ENCODE measurements at regions not wholly inside any gene's neighbourhood (a gene's known extent, or its start where the extent isn't known, plus 50 kb on each side); places are given as distances from the start of the nearest gene placed in this dataset.

DNA sequence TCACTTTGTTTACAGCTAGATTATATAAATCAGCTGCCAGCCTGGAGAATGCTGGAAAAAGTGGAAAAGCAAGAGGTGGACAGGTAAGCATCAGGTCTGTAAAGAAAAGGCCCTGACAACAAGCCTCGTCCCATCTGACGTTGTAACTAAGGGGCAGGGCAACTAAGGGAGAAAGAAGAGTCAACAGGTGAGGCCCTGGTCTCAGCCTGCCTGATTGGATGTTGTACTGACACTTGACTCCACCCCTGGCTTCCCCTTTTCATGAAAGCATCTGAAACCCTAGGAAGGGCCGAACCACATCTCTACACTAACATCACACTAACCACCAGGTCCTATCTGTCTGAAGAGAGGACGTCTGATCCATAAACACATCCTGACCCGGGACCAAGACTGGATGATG, 357.6 kb upstream of the CFAP20DC start:
- Histone ChIP-seq H3K9me3 (ENCODE audit: control insufficient read depth, insufficient read depth, low read depth, low read length) (no peaks in the 10 kb centered on the region), H3K36me3 (ENCODE audit: control insufficient read depth, insufficient read depth, low read length) (no peaks in the 10 kb centered on the region), H3K27me3 (ENCODE audit: control insufficient read depth, insufficient read depth, low read length) (no peaks in the 10 kb centered on the region), H3K9ac (ENCODE audit: low read length) (no peak overlapping the region), H3K4me3 (ENCODE audit: low read depth, low read length) (no peak overlapping the region), H3K4me1 (ENCODE audit: control insufficient read depth, insufficient read depth, low read length) (no peaks in the 10 kb centered on the region), H3K27ac (ENCODE audit: low read depth, low read length) (no peak overlapping the region)

GRCh38 chr3:59406943-59407342, 357.1 kb upstream of the CFAP20DC start:
- Histone ChIP-seq H3K9ac (ENCODE audit: low read length) (no peak overlapping the region), H3K36me3 (ENCODE audit: control insufficient read depth, insufficient read depth, low read length) (no peaks in the 10 kb centered on the region), H3K27me3 (ENCODE audit: control insufficient read depth, insufficient read depth, low read length) (no peaks in the 10 kb centered on the region), H3K9me3 (ENCODE audit: control insufficient read depth, insufficient read depth, low read depth, low read length) (no peaks in the 10 kb centered on the region), H3K27ac (ENCODE audit: low read depth, low read length) (no peak overlapping the region), H3K4me1 (ENCODE audit: control insufficient read depth, insufficient read depth, low read length) (no peaks in the 10 kb centered on the region), H3K4me3 (ENCODE audit: low read depth, low read length) (no peak overlapping the region)

DNA sequence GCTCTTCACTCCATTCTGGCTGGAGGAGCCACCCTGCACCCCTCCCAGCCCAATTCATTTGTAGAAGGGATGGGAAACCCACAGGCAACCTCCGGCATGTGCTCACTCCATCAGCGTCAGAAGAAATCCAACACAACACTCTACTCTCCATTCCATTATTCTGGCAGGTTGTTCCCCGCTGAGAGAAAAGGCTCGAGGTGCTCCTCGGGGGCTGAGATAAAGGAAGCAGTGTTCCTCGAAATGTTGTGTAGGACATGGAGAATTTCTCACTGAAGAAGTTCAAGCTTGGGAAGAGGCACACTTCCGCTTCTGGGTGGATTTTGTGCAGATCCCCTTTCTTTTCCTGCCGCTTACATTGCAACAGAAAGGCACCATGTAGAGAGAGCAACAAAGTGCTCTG, 355.0 kb upstream of the CFAP20DC start:
- Histone ChIP-seq H3K27ac (ENCODE audit: low read depth, low read length) (no peak overlapping the region), H3K4me1 (ENCODE audit: control insufficient read depth, insufficient read depth, low read length) (no peaks in the 10 kb centered on the region), H3K4me3 (ENCODE audit: low read depth, low read length) (no peak overlapping the region), H3K9ac (ENCODE audit: low read length) (no peak overlapping the region), H3K27me3 (ENCODE audit: control insufficient read depth, insufficient read depth, low read length) (no peaks in the 10 kb centered on the region), H3K36me3 (ENCODE audit: control insufficient read depth, insufficient read depth, low read length) (no peaks in the 10 kb centered on the region), H3K9me3 (ENCODE audit: control insufficient read depth, insufficient read depth, low read depth, low read length) (no peaks in the 10 kb centered on the region)

- Histone ChIP-seq H3K9ac (ENCODE audit: low read length) (no peak overlapping the region), H3K27me3 (ENCODE audit: control insufficient read depth, insufficient read depth, low read length) (no peaks in the 10 kb centered on the region), H3K36me3 (ENCODE audit: control insufficient read depth, insufficient read depth, low read length) (no peaks in the 10 kb centered on the region)
These were observed 354.2 kb upstream of the CFAP20DC start for GRCh38 chr3:59404064-59404463.

GRCh38 chr3:59401924-59402323, 352.1 kb upstream of the CFAP20DC start:
- H3K4me3 ChIP-seq (ENCODE audit: low read depth, low read length), result no peak overlapping the region
- H3K27me3 ChIP-seq (ENCODE audit: control insufficient read depth, insufficient read depth, low read length), result no peaks in the 10 kb centered on the region
- no peaks in the 10 kb centered on the region for H3K4me1 ChIP-seq (ENCODE audit: control insufficient read depth, insufficient read depth, low read length)
- H3K27ac ChIP-seq (ENCODE audit: low read depth, low read length), result no peak overlapping the region
- H3K36me3 ChIP-seq (ENCODE audit: control insufficient read depth, insufficient read depth, low read length), result no peaks in the 10 kb centered on the region
- no peaks in the 10 kb centered on the region for H3K9me3 ChIP-seq (ENCODE audit: control insufficient read depth, insufficient read depth, low read depth, low read length)
- no peak overlapping the region for H3K9ac ChIP-seq (ENCODE audit: low read length)

More at GRCh38 chr3:59404064-59404463, 354.2 kb upstream of the CFAP20DC start:
- Histone ChIP-seq H3K9me3 (ENCODE audit: control insufficient read depth, insufficient read depth, low read depth, low read length) (no peaks in the 10 kb centered on the region), H3K4me1 (ENCODE audit: control insufficient read depth, insufficient read depth, low read length) (no peaks in the 10 kb centered on the region), H3K27ac (ENCODE audit: low read depth, low read length) (no peak overlapping the region), H3K4me3 (ENCODE audit: low read depth, low read length) (no peak overlapping the region)

GRCh38 chr3:59392116-59392515, 342.3 kb upstream of the CFAP20DC start:
- no peaks in the 10 kb centered on the region for H3K27me3 ChIP-seq (ENCODE audit: control insufficient read depth, insufficient read depth, low read length)
- no peaks in the 10 kb centered on the region for H3K36me3 ChIP-seq (ENCODE audit: control insufficient read depth, insufficient read depth, low read length)
- no peaks in the 10 kb centered on the region for H3K4me1 ChIP-seq (ENCODE audit: control insufficient read depth, insufficient read depth, low read length)
- H3K4me3 ChIP-seq (ENCODE audit: low read depth, low read length), result no peak overlapping the region
- no peak overlapping the region for H3K9ac ChIP-seq (ENCODE audit: low read length)
- no peak overlapping the region for H3K27ac ChIP-seq (ENCODE audit: low read depth, low read length)
- no peaks in the 10 kb centered on the region; the same call in 1 of the 2 replicates for H3K9me3 ChIP-seq (ENCODE audit: control insufficient read depth, insufficient read depth, low read depth, low read length)

GRCh38 chr3:59391131-59391530, 341.3 kb upstream of the CFAP20DC start:
- no peaks in the 10 kb centered on the region; the same call in 1 of the 2 replicates for H3K9me3 ChIP-seq (ENCODE audit: control insufficient read depth, insufficient read depth, low read depth, low read length)
- H3K4me3 ChIP-seq (ENCODE audit: low read depth, low read length), result no peak overlapping the region
- H3K9ac ChIP-seq (ENCODE audit: low read length), result no peak overlapping the region
- no peaks in the 10 kb centered on the region for H3K27me3 ChIP-seq (ENCODE audit: control insufficient read depth, insufficient read depth, low read length)
- H3K27ac ChIP-seq (ENCODE audit: low read depth, low read length), result no peak overlapping the region
- no peaks in the 10 kb centered on the region for H3K36me3 ChIP-seq (ENCODE audit: control insufficient read depth, insufficient read depth, low read length)
- H3K4me1 ChIP-seq (ENCODE audit: control insufficient read depth, insufficient read depth, low read length), result no peaks in the 10 kb centered on the region

GRCh38 chr3:59388555-59389270, 338.9 kb upstream of the CFAP20DC start:
- no peak overlapping the region for H3K4me3 ChIP-seq (ENCODE audit: low read depth, low read length)
- no peaks in the 10 kb centered on the region for H3K27me3 ChIP-seq (ENCODE audit: control insufficient read depth, insufficient read depth, low read length)
- H3K27ac ChIP-seq (ENCODE audit: low read depth, low read length), result no peak overlapping the region
- H3K36me3 ChIP-seq (ENCODE audit: control insufficient read depth, insufficient read depth, low read length), result no peaks in the 10 kb centered on the region
- H3K4me1 ChIP-seq (ENCODE audit: control insufficient read depth, insufficient read depth, low read length), result no peaks in the 10 kb centered on the region
- H3K9ac ChIP-seq (ENCODE audit: low read length), result no peak overlapping the region
- no peaks in the 10 kb centered on the region; the same call in 1 of the 2 replicates for H3K9me3 ChIP-seq (ENCODE audit: control insufficient read depth, insufficient read depth, low read depth, low read length)

DNA sequence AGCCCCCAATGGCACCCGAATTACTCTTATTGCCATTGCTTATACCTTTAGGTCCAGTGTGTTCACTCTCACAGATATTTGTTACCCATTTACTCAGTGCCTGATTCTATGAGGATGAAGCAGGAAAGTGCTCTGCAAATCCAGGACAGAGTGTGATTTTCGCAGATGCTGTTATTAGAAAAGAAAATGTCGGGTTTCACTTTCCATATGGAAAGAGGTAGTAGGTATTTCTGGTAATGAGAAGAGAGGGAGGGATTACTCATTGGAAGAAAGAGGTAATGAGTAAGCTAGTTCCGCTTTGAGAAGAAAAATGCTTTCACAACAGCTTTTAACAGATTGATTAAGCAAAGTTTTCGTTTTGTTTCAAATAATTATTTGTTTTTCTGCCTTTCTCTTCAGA, 336.3 kb upstream of the CFAP20DC start:
- no peak overlapping the region for H3K27ac ChIP-seq (ENCODE audit: low read depth, low read length)
- no peak overlapping the region for H3K9ac ChIP-seq (ENCODE audit: low read length)
- H3K4me3 ChIP-seq (ENCODE audit: low read depth, low read length), result no peak overlapping the region
- no peaks in the 10 kb centered on the region; the same call in 1 of the 2 replicates for H3K9me3 ChIP-seq (ENCODE audit: control insufficient read depth, insufficient read depth, low read depth, low read length)
- no peaks in the 10 kb centered on the region for H3K4me1 ChIP-seq (ENCODE audit: control insufficient read depth, insufficient read depth, low read length)
- no peaks in the 10 kb centered on the region for H3K36me3 ChIP-seq (ENCODE audit: control insufficient read depth, insufficient read depth, low read length)
- no peaks in the 10 kb centered on the region for H3K27me3 ChIP-seq (ENCODE audit: control insufficient read depth, insufficient read depth, low read length)

GRCh38 chr3:59385547-59385946, 335.7 kb upstream of the CFAP20DC start:
- Histone ChIP-seq H3K27ac (ENCODE audit: low read depth, low read length) (no peak overlapping the region), H3K4me1 (ENCODE audit: control insufficient read depth, insufficient read depth, low read length) (no peaks in the 10 kb centered on the region), H3K9ac (ENCODE audit: low read length) (no peak overlapping the region), H3K27me3 (ENCODE audit: control insufficient read depth, insufficient read depth, low read length) (no peaks in the 10 kb centered on the region), H3K4me3 (ENCODE audit: low read depth, low read length) (no peak overlapping the region), H3K9me3 (ENCODE audit: control insufficient read depth, insufficient read depth, low read depth, low read length) (no peaks in the 10 kb centered on the region; the same call in 1 of the 2 replicates), H3K36me3 (ENCODE audit: control insufficient read depth, insufficient read depth, low read length) (no peaks in the 10 kb centered on the region)

DNA sequence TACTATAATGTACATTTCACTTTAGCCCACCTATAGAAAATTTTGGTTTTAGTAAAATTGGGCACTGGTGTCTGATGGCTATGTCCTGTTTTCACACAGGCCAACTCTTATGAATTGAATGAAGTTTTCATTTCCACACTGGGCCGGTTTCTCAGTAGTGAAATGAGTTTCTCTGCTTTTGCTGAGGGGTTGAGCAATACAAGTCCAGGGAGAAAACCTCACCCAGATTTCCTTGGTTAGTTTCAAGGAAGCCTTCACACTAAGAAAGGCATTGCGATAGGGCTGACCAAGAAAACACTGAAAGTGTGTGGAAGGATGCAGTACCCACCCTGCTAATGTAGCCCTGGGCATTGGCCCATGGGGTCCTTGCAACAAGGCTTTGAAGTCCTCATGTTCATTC, 331.5 kb upstream of the CFAP20DC start:
- Histone ChIP-seq H3K9me3 (ENCODE audit: control insufficient read depth, insufficient read depth, low read depth, low read length) (no peaks in the 10 kb centered on the region), H3K27me3 (ENCODE audit: control insufficient read depth, insufficient read depth, low read length) (no peaks in the 10 kb centered on the region), H3K4me3 (ENCODE audit: low read depth, low read length) (no peak overlapping the region), H3K36me3 (ENCODE audit: control insufficient read depth, insufficient read depth, low read length) (no peaks in the 10 kb centered on the region), H3K9ac (ENCODE audit: low read length) (no peak overlapping the region), H3K4me1 (ENCODE audit: control insufficient read depth, insufficient read depth, low read length) (no peaks in the 10 kb centered on the region), H3K27ac (ENCODE audit: low read depth, low read length) (no peak overlapping the region)
